Lower leg skin (tissue), 4 donors: ENCODE measurements at regions not wholly inside any gene's neighbourhood (a gene's known extent, or its start where the extent isn't known, plus 50 kb on each side); places are given as distances from the start of the nearest gene placed in this dataset.

Experiments
- DNase-seq, 2 donors: peaks; one replicate each; pipeline ENCODE4 v3.0.0-alpha.2; 2019; ENCODE audit warnings: low spot score in 2 of 2
- H3K4me3 ChIP-seq: fragments of 200-600 bp; sonication (generic); 2 replicates; pipeline ENCODE4 v1.5.1; 2017; ENCODE audit warnings: mild to moderate bottlenecking, low read depth; ENCODE audit not compliant: poor library complexity, severe bottlenecking
- CTCF ChIP-seq, 3 donors: fragments of 450-650 bp; IDR thresholded peaks; one replicate each; pipeline ENCODE4 v1.5.1; 2016; ENCODE audit warnings: antibody characterized with exemption in 3 of 3, mild to moderate bottlenecking in 3 of 3, moderate library complexity in 2 of 3
- POLR2A ChIP-seq, 2 donors: fragments of 450-650 bp; IDR thresholded peaks; one replicate each; pipeline ENCODE4 v1.6.1; 2016 to 2017; ENCODE audit warnings: antibody characterized with exemption in 2 of 2, mild to moderate bottlenecking in 1 of 2, moderate library complexity in 1 of 2
- WGBS, 2 donors: methylation state at CpG; one replicate each; pipeline ENCODE4 v1.1.5; 2018; 5-methylcytosine and 5-hydroxymethylcytosine counted together
- intact Hi-C: fragments of 100-400 bp; cut with DNase I; formaldehyde crosslinking; loops from one replicate; pipeline ENCODE4 v1.15.0; 2023; ENCODE audit warnings: low total_unique reads

GRCh38 chr6:144547409-144547808 is 262.3 kb downstream of the UTRN start:
- no peak for DNase-seq
- no peak overlapping the region for H3K4me3 ChIP-seq
- 46 to 66% methylated on average over 1 of the region's 1 CpG for WGBS, 2 donors
- intact Hi-C loops: no loop called here
- TF ChIP-seq CTCF (IDR thresholded peaks at IDR 0.05) (no peak), POLR2A (IDR thresholded peaks at IDR 0.05) (no peak)

- DNase-seq: no peak
- WGBS, 2 donors: 90% methylated on average over 9 of the region's 9 CpGs
- H3K4me3 ChIP-seq: no peak overlapping the region
- no peak for TF ChIP-seq CTCF (IDR thresholded peaks at IDR 0.05)
- no peak for TF ChIP-seq POLR2A (IDR thresholded peaks at IDR 0.05)
- intact Hi-C loops: no loop called here
Measured at GRCh38 chr6:144548536-144548935, 263.4 kb downstream of the UTRN start.

GRCh38 chr6:144549837-144550747 is 265.0 kb downstream of the UTRN start:
- 90 to 91% methylated on average over 5 of the region's 5 CpGs for whole genome bisulfite sequencing, 2 donors
- intact Hi-C loops: no loop called here
- DNase-seq: no peak

GRCh38 chr6:144551339-144551738 is 266.2 kb downstream of the UTRN start:
- intact Hi-C loops: no loop called here
- 88 to 92% methylated on average over 1 of the region's 1 CpG for WGBS, 2 donors
- no peak for DNase-seq
- no peak overlapping the region for H3K4me3 ChIP-seq
- TF ChIP-seq CTCF (IDR thresholded peaks at IDR 0.05) (no peak), POLR2A (IDR thresholded peaks at IDR 0.05) (no peak)

More at GRCh38 chr6:144549837-144550747, 265.0 kb downstream of the UTRN start:
- H3K4me3 ChIP-seq: no peak overlapping the region
- TF ChIP-seq POLR2A (IDR thresholded peaks at IDR 0.05): no peak
- no peak for TF ChIP-seq CTCF (IDR thresholded peaks at IDR 0.05)

GRCh38 chr6:144555066-144555465 is 269.9 kb downstream of the UTRN start:
- no peak for TF ChIP-seq POLR2A (IDR thresholded peaks at IDR 0.05)
- TF ChIP-seq CTCF (IDR thresholded peaks at IDR 0.05): no peak
- 73 to 82% methylated on average over 1 of the region's 1 CpG for WGBS, 2 donors
- no peak overlapping the region for H3K4me3 ChIP-seq

More at GRCh38 chr6:144555066-144555465, 269.9 kb downstream of the UTRN start:
- no peak for DNase-seq
- intact Hi-C loops: no loop called here
